ENCODE measurements at regions not wholly inside any gene's neighbourhood (a gene's known extent, or its start where the extent isn't known, plus 50 kb on each side); places are given as distances from the start of the nearest gene placed in this dataset.

GRCh38 chr3:27945229-27945628 lies 223.1 kb upstream of the EOMES start:
- DNase-seq: no peak

- DNase-seq: no peak
These were observed 238.0 kb upstream of the EOMES start for GRCh38 chr3:27960133-27960532.

- DNase-seq: no peak
These were observed 241.4 kb upstream of the EOMES start for GRCh38 chr3:27963519-27963918.

- DNase-seq: no peak
These were observed 249.5 kb upstream of the EOMES start for GRCh38 chr3:27971600-27971999.

GRCh38 chr3:27976933-27977332 lies 254.8 kb upstream of the EOMES start:
- peak; percentile 2 for DNase-seq

GRCh38 chr3:27978440-27978839 lies 256.3 kb upstream of the EOMES start:
- DNase-seq: no peak

- no peak for DNase-seq
These were observed 255.9 kb upstream of the CMC1 start for GRCh38 chr3:27985369-27986035.

GRCh38 chr3:27986234-27986879 lies 255.1 kb upstream of the CMC1 start:
- DNase-seq: no peak

- no peak for DNase-seq
These were observed 251.1 kb upstream of the CMC1 start for GRCh38 chr3:27990324-27990723.

GRCh38 chr3:27990837-27991236 lies 250.6 kb upstream of the CMC1 start:
- no peak for DNase-seq

- no peak for DNase-seq
These were observed 248.4 kb upstream of the CMC1 start for GRCh38 chr3:27993051-27993450.

- no peak for DNase-seq
These were observed 240.8 kb upstream of the CMC1 start for GRCh38 chr3:28000608-28001007.

GRCh38 chr3:28008235-28008634 lies 233.2 kb upstream of the CMC1 start:
- DNase-seq: no peak

- DNase-seq: no peak
These were observed 228.6 kb upstream of the CMC1 start for GRCh38 chr3:28012830-28013229.

- DNase-seq: no peak
These were observed 227.4 kb upstream of the CMC1 start for GRCh38 chr3:28013864-28014473.

GRCh38 chr3:28018925-28019718 lies 222.3 kb upstream of the CMC1 start:
- no peak for DNase-seq

- no peak for DNase-seq
These were observed 221.7 kb upstream of the CMC1 start for GRCh38 chr3:28019740-28020139.

- no peak for DNase-seq
These were observed 218.5 kb upstream of the CMC1 start for GRCh38 chr3:28022916-28023315.

GRCh38 chr3:28028554-28028953 lies 212.9 kb upstream of the CMC1 start:
- no peak for DNase-seq

GRCh38 chr3:28033059-28033784 lies 208.2 kb upstream of the CMC1 start:
- no peak for DNase-seq

- DNase-seq: no peak
These were observed 204.5 kb upstream of the CMC1 start for GRCh38 chr3:28036599-28037575.

GRCh38 chr3:28039234-28039633 lies 202.2 kb upstream of the CMC1 start:
- DNase-seq: no peak

All from GDM1 (cell line).